ENCODE measurements at regions not wholly inside any gene's neighbourhood (a gene's known extent, or its start where the extent isn't known, plus 50 kb on each side); places are given as distances from the start of the nearest gene placed in this dataset.

GRCh38 chr1:94669198-94669597 lies 127.6 kb upstream of the F3 start:
- TF ChIP-seq, protein P1, sequence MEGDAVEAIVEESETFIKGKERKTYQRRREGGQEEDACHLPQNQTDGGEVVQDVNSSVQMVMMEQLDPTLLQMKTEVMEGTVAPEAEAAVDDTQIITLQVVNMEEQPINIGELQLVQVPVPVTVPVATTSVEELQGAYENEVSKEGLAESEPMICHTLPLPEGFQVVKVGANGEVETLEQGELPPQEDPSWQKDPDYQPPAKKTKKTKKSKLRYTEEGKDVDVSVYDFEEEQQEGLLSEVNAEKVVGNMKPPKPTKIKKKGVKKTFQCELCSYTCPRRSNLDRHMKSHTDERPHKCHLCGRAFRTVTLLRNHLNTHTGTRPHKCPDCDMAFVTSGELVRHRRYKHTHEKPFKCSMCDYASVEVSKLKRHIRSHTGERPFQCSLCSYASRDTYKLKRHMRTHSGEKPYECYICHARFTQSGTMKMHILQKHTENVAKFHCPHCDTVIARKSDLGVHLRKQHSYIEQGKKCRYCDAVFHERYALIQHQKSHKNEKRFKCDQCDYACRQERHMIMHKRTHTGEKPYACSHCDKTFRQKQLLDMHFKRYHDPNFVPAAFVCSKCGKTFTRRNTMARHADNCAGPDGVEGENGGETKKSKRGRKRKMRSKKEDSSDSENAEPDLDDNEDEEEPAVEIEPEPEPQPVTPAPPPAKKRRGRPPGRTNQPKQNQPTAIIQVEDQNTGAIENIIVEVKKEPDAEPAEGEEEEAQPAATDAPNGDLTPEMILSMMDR (IDR thresholded peaks at IDR 0.05; ENCODE audit: low read depth, low read length, missing input control) = no peak
- no peak for TF ChIP-seq RAD21 (IDR thresholded peaks at IDR 0.05)

Data from liver (tissue), 3 donors.